ENCODE measurements at regions not wholly inside any gene's neighbourhood (a gene's known extent, or its start where the extent isn't known, plus 50 kb on each side); places are given as distances from the start of the nearest gene placed in this dataset.

- ATAC-seq (no peak), DNase-seq (ENCODE audit: low read depth, low spot score) (no peak)
- no peak overlapping the region for H3K4me3 ChIP-seq (ENCODE audit: low read depth in 2 of 2, low read length in 2 of 2)
- no peaks in the 10 kb centered on the region for H3K4me1 ChIP-seq (ENCODE audit: control insufficient read depth, insufficient read depth, low read length)
- no peaks in the 10 kb centered on the region; the same call in 1 of the 2 replicates for H3K27me3 ChIP-seq (ENCODE audit: control insufficient read depth, insufficient read depth, low read length)
- ChIA-PET POLR2A (no interaction called here), CTCF (no interaction called here)
- no TSS peak for BruUV-seq (replicated peaks)
- no peaks in the 10 kb centered on the region for H3K36me3 ChIP-seq (ENCODE audit: control insufficient read depth, insufficient read depth, low read length)
- H3K27ac ChIP-seq (ENCODE audit: low read length) = no peak overlapping the region
- in situ Hi-C loops (cut with HindIII; ENCODE audit: low pct_unique_long_range_greater_than_20kb, low sequenced_read_pairs) (no loop called here), intact Hi-C loops (cut with micrococcal nuclease; ENCODE audit: unreplicated experiment) (no loop called here)
- TF ChIP-seq CTCF (IDR thresholded peaks at IDR 0.05) (no peak), REST (IDR thresholded peaks at IDR 0.05; ENCODE audit: insufficient read depth in 1 of 2, low read depth in 2 of 2, low read length in 1 of 2) (no peak), TCF7L2 (IDR thresholded peaks at IDR 0.05; ENCODE audit: low read depth, low read length) (no peak), POLR2AphosphoS5 (IDR thresholded peaks at IDR 0.05; ENCODE audit: low read depth, low read length) (no peak), SIN3A (IDR thresholded peaks at IDR 0.05; ENCODE audit: borderline replicate concordance, insufficient read depth, low read depth, low read length) (no peak)
- H3K9me3 ChIP-seq (ENCODE audit: control insufficient read depth, insufficient read depth, low read depth, low read length) = no peaks in the 10 kb centered on the region
Measured at GRCh38 chr6:43849844-43850243, 79.8 kb downstream of the VEGFA start.

DNA sequence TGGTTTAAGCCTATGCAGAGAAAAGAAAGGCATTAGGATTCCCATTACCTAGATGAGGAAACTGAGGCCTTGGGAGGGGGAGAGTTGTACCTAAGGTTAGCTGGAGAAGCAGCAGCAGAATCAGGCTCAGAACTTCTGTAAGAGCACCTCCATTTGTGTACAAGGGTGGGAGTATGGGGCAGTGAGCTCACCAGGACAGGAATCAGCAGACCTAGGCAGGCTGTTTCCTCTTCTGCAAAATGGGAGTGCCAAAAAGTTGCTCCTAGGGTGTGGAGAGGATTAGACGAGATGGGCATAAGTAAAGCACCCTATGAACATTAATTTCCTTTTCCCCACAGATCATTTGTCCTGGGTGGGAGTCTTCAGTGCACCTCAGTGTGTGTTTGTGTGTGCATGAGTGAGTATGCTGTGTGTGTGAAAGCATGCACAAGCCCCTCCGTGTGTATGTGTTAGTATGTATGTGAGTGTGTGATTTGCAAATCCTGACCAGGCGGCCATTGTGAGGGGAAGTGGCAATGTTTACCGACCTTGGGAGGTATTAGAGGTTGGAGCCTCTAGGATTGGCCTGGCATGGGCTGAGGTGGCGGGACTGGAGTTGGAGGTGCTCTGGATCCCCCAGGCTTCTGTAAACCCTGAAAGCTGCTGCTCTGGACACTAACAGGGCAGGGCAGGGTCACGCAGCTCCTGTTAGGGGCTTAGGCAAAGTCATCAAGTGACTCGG, 78.8 kb downstream of the VEGFA start:
- Histone ChIP-seq H3K4me1 (ENCODE audit: control insufficient read depth, insufficient read depth, low read length) (no peaks in the 10 kb centered on the region), H3K9me3 (ENCODE audit: control insufficient read depth, insufficient read depth, low read depth, low read length) (no peaks in the 10 kb centered on the region), H3K27me3 (ENCODE audit: control insufficient read depth, insufficient read depth, low read length) (no peaks in the 10 kb centered on the region; the same call in 1 of the 2 replicates), H3K4me3 (ENCODE audit: low read depth in 2 of 2, low read length in 2 of 2) (no peak overlapping the region), H3K36me3 (ENCODE audit: control insufficient read depth, insufficient read depth, low read length) (no peaks in the 10 kb centered on the region), H3K27ac (ENCODE audit: low read length) (no peak overlapping the region)
- DNase-seq (ENCODE audit: low read depth, low spot score) (no peak), ATAC-seq (no peak)
- POLR2A ChIA-PET = no interaction called here
- CTCF ChIA-PET = no interaction called here
- in situ Hi-C loops (cut with HindIII; ENCODE audit: low pct_unique_long_range_greater_than_20kb, low sequenced_read_pairs) = no loop called here
- BruUV-seq (replicated peaks) = no TSS peak
- TF ChIP-seq TCF7L2 (IDR thresholded peaks at IDR 0.05; ENCODE audit: low read depth, low read length) (no peak), CTCF (IDR thresholded peaks at IDR 0.05) (no peak)
- intact Hi-C loops (cut with micrococcal nuclease; ENCODE audit: unreplicated experiment) = no loop called here

All from Panc1 (cell line).